RWPE1 (cell line): ENCODE measurements at regions not wholly inside any gene's neighbourhood (a gene's known extent, or its start where the extent isn't known, plus 50 kb on each side); places are given as distances from the start of the nearest gene placed in this dataset.

Experiments used
- CTCF ChIA-PET: fragments of 350-600 bp; sonication (Branson Sonifier 250); formaldehyde crosslinking; extraction: SDS; loops from one replicate; lab custom pipeline; 2021; lab: Yijun Ruan, JAX
- POLR2A ChIA-PET: fragments of 400-600 bp; formaldehyde crosslinking; extraction: SDS; loops from one replicate; lab custom pipeline; 2020; ENCODE audit warnings: antibody characterized with exemption; ENCODE audit not compliant: low non-redundant PET; lab: Yijun Ruan, JAX
- DNase-seq: peaks from one replicate; pipeline ENCODE4 v3.0.0; 2012; ENCODE audit warnings: low spot score
- H3K27ac ChIP-seq: fragments of 450-650 bp; 2 replicates; pipeline ENCODE4 v1.5.1; 2017
- CTCF ChIP-seq: fragments of 450-650 bp; conservative IDR thresholded peaks from 2 replicates; pipeline ENCODE4 v1.5.1; 2017; ENCODE audit warnings: low read depth, mild to moderate bottlenecking

DNA sequence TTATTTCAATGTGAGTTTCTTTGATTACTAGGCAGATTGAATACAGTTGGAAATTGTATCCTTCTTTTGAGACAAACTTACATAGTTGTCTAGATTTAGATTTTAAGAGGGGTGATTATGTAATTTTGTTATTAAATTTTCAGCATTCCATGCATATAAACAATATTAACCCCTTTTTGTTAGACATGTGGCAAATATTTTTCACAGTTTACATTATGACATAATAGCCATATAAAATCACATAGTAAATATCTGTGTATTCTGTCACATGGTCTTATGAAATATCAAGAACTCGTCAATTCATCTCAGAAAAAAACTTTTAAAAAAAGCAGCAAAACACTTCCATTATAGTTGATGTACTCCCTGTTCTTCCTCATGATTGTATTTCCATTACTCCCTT is 243.8 kb downstream of the CYP26B1 start:
- CTCF ChIA-PET = interaction anchor here (0.5 kb wide), 1 partner anchor 85 kb away, joined by 3 read pairs; no protein-coding TSS in a partner anchor
- DNase-seq = no peak
- no peak for TF ChIP-seq CTCF
- POLR2A ChIA-PET = no interaction called here
- no peak overlapping the region for H3K27ac ChIP-seq

DNA sequence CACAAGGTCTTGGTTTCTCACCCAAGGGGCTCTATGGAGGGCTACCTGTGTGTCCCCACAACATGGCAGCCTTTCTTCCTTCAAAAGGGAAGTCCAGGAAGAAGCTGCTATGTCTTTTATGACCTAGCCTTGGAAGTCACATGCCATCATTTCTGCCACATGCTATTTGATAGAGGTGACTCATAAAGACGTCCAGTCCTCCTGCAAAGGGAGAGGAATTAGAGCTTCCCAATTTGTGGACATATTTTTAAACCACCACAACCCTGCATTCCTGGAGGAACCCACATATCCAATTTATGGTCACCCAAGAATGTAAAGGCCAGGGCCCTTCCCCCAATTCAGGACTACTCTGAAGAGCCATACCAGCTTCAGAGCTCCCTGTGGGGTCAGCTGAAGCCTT is 246.2 kb downstream of the CYP26B1 start:
- TF ChIP-seq CTCF = no peak
- no peak for DNase-seq
- CTCF ChIA-PET = interaction anchor here (0.9 to 1.0 kb wide), 2 partner anchors 88 to 249 kb away, joined by 3 to 4 read pairs; no protein-coding TSS in a partner anchor
- POLR2A ChIA-PET = no interaction called here
- H3K27ac ChIP-seq = no peak overlapping the region

- H3K27ac ChIP-seq = no peak overlapping the region
- no peak for DNase-seq
- CTCF ChIA-PET = interaction anchor here (1.0 kb wide), 1 partner anchor 95 kb away, joined by 4 read pairs; no protein-coding TSS in a partner anchor
- TF ChIP-seq CTCF = no peak
- POLR2A ChIA-PET = no interaction called here
Observed at GRCh38 chr2:71898851-71899681, 248.6 kb downstream of the CYP26B1 start.

GRCh38 chr2:71898375-71898774 is 249.3 kb downstream of the CYP26B1 start:
- no peak for TF ChIP-seq CTCF
- no peak overlapping the region for H3K27ac ChIP-seq
- DNase-seq = no peak
- ChIA-PET CTCF (interaction anchor here (0.8 to 1.2 kb wide), 3 partner anchors 27 to 252 kb away, joined by 3 to 4 read pairs (median 4); no protein-coding TSS in a partner anchor), POLR2A (no interaction called here)

DNA sequence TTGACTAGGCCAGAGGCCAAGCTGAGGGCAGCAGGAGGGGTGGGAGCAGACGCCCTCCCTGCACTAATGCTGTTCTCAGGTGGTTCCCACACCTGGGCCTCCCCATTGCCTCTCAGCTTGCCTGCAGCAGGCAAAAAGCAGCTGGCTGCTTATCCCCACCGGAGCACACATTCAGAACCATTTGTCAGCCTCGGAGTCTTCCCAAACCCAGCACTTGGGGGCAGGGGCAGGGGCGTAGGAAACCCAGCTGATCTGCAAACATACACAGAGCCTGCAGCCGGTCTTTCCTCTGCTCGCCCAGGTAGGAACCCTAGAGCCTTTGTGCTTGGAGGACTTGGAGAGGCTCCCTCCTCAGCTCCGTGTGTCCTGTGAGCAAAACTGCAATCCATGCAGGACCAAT is 249.8 kb downstream of the CYP26B1 start:
- ChIA-PET POLR2A (no interaction called here), CTCF (interaction anchor here (0.8 to 1.2 kb wide), 4 partner anchors 26 to 252 kb away, joined by 3 to 4 read pairs (median 4); no protein-coding TSS in a partner anchor)
- no peak overlapping the region for H3K27ac ChIP-seq
- no peak for TF ChIP-seq CTCF
- DNase-seq = no peak

GRCh38 chr2:71897137-71897480 is 250.6 kb downstream of the CYP26B1 start:
- ChIA-PET POLR2A (no interaction called here), CTCF (interaction anchor here (1.2 kb wide), 2 partner anchors 27 to 253 kb away, joined by 4 read pairs; no protein-coding TSS in a partner anchor)
- DNase-seq = no peak
- TF ChIP-seq CTCF = no peak
- no peak overlapping the region for H3K27ac ChIP-seq
